HepG2 (cell line): ENCODE measurements at regions not wholly inside any gene's neighbourhood (a gene's known extent, or its start where the extent isn't known, plus 50 kb on each side); places are given as distances from the start of the nearest gene placed in this dataset.
A peak's percentile ranks its signal among the peaks of the same experiment; 100 is the strongest.

Source experiments
- ATAC-seq: fragments of 200-7000 bp; cut with Tn5 transposase; 3 replicates; pipeline ENCODE4 v1.9.1; 2020; ENCODE audit warnings: mild to moderate bottlenecking, moderate library complexity
- BruUV-seq: library from RNA; stranded (reverse); fragments of 400-500 nt; replicated peaks from 2 replicates; lab custom pipeline; 2021; lab: Mats Ljungman, UMichigan
- CTCF ChIA-PET: fragments of 300-600 bp; formaldehyde crosslinking; extraction: SDS; loops from one replicate; lab custom pipeline; 2021; ENCODE audit warnings: low total read pairs, inconsistent platforms, low intra/inter-chr PET ratio; lab: Yijun Ruan, JAX
- POLR2A ChIA-PET: fragments of 350-600 bp; sonication (Branson Sonifier 250); formaldehyde crosslinking; loops from one replicate; lab custom pipeline; 2020; ENCODE audit warnings: antibody characterized with exemption, inconsistent platforms; lab: Yijun Ruan, JAX
- DNase-seq: peaks from one replicate; pipeline ENCODE4 v3.0.0-alpha.2; 2015; ENCODE audit warnings: low spot score
- FAIRE-seq: peaks from 3 replicates; lab custom pipeline; 2011; peaks lifted over from hg19 to GRCh38; lab: Jason Lieb, UNC
- H2AFZ ChIP-seq: one replicate; pipeline ENCODE4 v1.6.1; 2011; ENCODE audit warnings: low read length, inconsistent platforms
- H3K27ac ChIP-seq: fragments of 300-600 bp; 3 replicates; pipeline ENCODE4 v1.8.0; 2011; ENCODE audit warnings: mixed run types, mild to moderate bottlenecking, mixed read lengths, low read length, inconsistent platforms; ENCODE audit not compliant: insufficient read depth; ENCODE audit errors: extremely low read length
- H3K27me3 ChIP-seq, 2 experiments: fragments of 200-600 bp in 1 of 2; 2 replicates in 1 of 2; 3 replicates in 1 of 2; pipeline versions ENCODE4 v1.6.0 to v1.8.0; 2011; ENCODE audit warnings: low read length in 2 of 2, mild to moderate bottlenecking in 2 of 2, moderate library complexity in 2 of 2, inconsistent platforms in 1 of 2; ENCODE audit not compliant: insufficient read depth in 2 of 2, control insufficient read depth in 1 of 2
- H3K36me3 ChIP-seq, 2 experiments: fragments of 200-600 bp in 1 of 2; replicated peaks in 1 of 2; 2 replicates in 1 of 2; 3 replicates in 1 of 2; pipeline versions ENCODE4 v1.5.1 to v1.8.0; 2011; ENCODE audit warnings: low read length in 2 of 2, inconsistent platforms in 1 of 2; ENCODE audit not compliant: insufficient read depth in 2 of 2, control insufficient read depth in 1 of 2
- H3K4me1 ChIP-seq: 2 replicates; pipeline ENCODE4 v1.5.1; 2012; ENCODE audit warnings: low read length, inconsistent platforms; ENCODE audit not compliant: insufficient read depth
- H3K4me2 ChIP-seq: 2 replicates; pipeline ENCODE4 v1.6.0; 2011; ENCODE audit warnings: low read depth, low read length, inconsistent platforms
- H3K4me3 ChIP-seq, 3 experiments: fragments of 200-600 bp in 1 of 3; sonication (generic), shearing (Covaris generic) in 1 of 3; replicated peaks in 1 of 3; 2 replicates each; pipeline ENCODE4 v1.5.1; 2011 to 2016; ENCODE audit warnings: low read length in 3 of 3, inconsistent platforms in 2 of 3, low read depth in 2 of 3, mild to moderate bottlenecking in 2 of 3, control low read depth in 1 of 3, mixed read lengths in 1 of 3; ENCODE audit not compliant: insufficient read depth in 1 of 3
- H3K79me2 ChIP-seq: one replicate; pipeline ENCODE4 v1.6.1; 2011; ENCODE audit warnings: low read length, inconsistent platforms; ENCODE audit not compliant: insufficient read depth
- H3K9ac ChIP-seq: 2 replicates; pipeline ENCODE4 v1.6.0; 2011; ENCODE audit warnings: mild to moderate bottlenecking, low read depth, low read length, inconsistent platforms; ENCODE audit not compliant: insufficient read depth
- H3K9me3 ChIP-seq: 2 replicates; pipeline ENCODE4 v1.5.1; 2012; ENCODE audit warnings: mild to moderate bottlenecking, low read length
- H4K20me1 ChIP-seq: 2 replicates; pipeline ENCODE4 v1.6.0; 2011; ENCODE audit warnings: inconsistent platforms, mild to moderate bottlenecking, low read length, moderate library complexity; ENCODE audit not compliant: insufficient read depth
- CEBPG ChIP-seq: IDR thresholded peaks from 2 replicates; pipeline ENCODE4 v1.6.1; 2016
- KLF11 ChIP-seq: IDR thresholded peaks from 2 replicates; pipeline ENCODE4 v1.6.1; 2016; ENCODE audit warnings: missing compliant biosample characterization
- NR2F6 ChIP-seq, 2 experiments: IDR thresholded peaks; 2 replicates each; pipeline ENCODE4 v1.6.1; 2016; ENCODE audit warnings: antibody characterized with exemption in 1 of 2, mild to moderate bottlenecking in 1 of 2
- SMYD3 ChIP-seq: sonication (generic); formaldehyde crosslinking; IDR thresholded peaks from 2 replicates; pipeline ENCODE4 v1.8.1; 2023; ENCODE audit warnings: mild to moderate bottlenecking, missing genetic modification reagents
- TARDBP ChIP-seq: sonication (generic); formaldehyde crosslinking; IDR thresholded peaks from 2 replicates; pipeline ENCODE4 v1.8.0; 2022; ENCODE audit warnings: mild to moderate bottlenecking, missing genetic modification reagents
- ZBTB8A ChIP-seq: sonication (generic); formaldehyde crosslinking; IDR thresholded peaks from 2 replicates; pipeline ENCODE4 v1.4.0; 2020; ENCODE audit warnings: mild to moderate bottlenecking, low read depth, missing genetic modification reagents, borderline replicate concordance
- ZFY ChIP-seq: sonication (generic); formaldehyde crosslinking; IDR thresholded peaks from 2 replicates; pipeline ENCODE4 v1.4.0; 2020; ENCODE audit warnings: missing genetic modification reagents
- ZKSCAN5 ChIP-seq: sonication (generic); formaldehyde crosslinking; IDR thresholded peaks from 2 replicates; pipeline ENCODE4 v1.5.1; 2020; ENCODE audit warnings: mild to moderate bottlenecking, missing genetic modification reagents
- ZMYM2 ChIP-seq: sonication (generic); formaldehyde crosslinking; IDR thresholded peaks from 2 replicates; pipeline ENCODE4 v1.8.0; 2022; ENCODE audit warnings: mild to moderate bottlenecking, missing genetic modification reagents
- ZNF317 ChIP-seq: sonication (generic); formaldehyde crosslinking; IDR thresholded peaks from 2 replicates; pipeline ENCODE4 v1.5.0; 2020; ENCODE audit warnings: mild to moderate bottlenecking, missing genetic modification reagents
- ZNF674 ChIP-seq: sonication (generic); formaldehyde crosslinking; IDR thresholded peaks from 2 replicates; pipeline ENCODE4 v1.5.0; 2020; ENCODE audit warnings: low read depth, mild to moderate bottlenecking, missing genetic modification reagents
- ZNF773 ChIP-seq: sonication (generic); formaldehyde crosslinking; IDR thresholded peaks from 2 replicates; pipeline ENCODE4 v1.4.0; 2020; ENCODE audit warnings: missing genetic modification reagents, borderline replicate concordance
- ZNF891 ChIP-seq: sonication (generic); formaldehyde crosslinking; IDR thresholded peaks from 2 replicates; pipeline ENCODE4 v1.5.0; 2020; ENCODE audit warnings: mild to moderate bottlenecking, missing genetic modification reagents
- ZSCAN25 ChIP-seq: sonication (generic); formaldehyde crosslinking; IDR thresholded peaks from 2 replicates; pipeline ENCODE4 v1.8.0; 2022; ENCODE audit warnings: mild to moderate bottlenecking, missing genetic modification reagents
- ZZZ3 ChIP-seq: sonication (generic); formaldehyde crosslinking; IDR thresholded peaks from 2 replicates; pipeline ENCODE4 v1.4.0; 2020; ENCODE audit warnings: missing genetic modification reagents, mild to moderate bottlenecking, borderline replicate concordance
- WGBS: methylation state at CpG from one replicate; pipeline ENCODE4 v1.1.6; 2017; ENCODE audit warnings: low lambda C conversion rate; 5-methylcytosine and 5-hydroxymethylcytosine counted together
- in situ Hi-C: cut with HindIII; loops from 2 replicates; pipeline ENCODE4 v1.10.0; 2017; ENCODE audit warnings: low pct_unique_long_range_greater_than_20kb; ENCODE audit not compliant: extremely low pct_ligation_motif_present
- intact Hi-C: fragments of 100-400 bp; cut with micrococcal nuclease; formaldehyde crosslinking; loops from one replicate; pipeline ENCODE4 v1.10.0; 2022; ENCODE audit not compliant: unreplicated experiment
- TF ChIP-seq, protein P1 (sequence below): sonication (generic); formaldehyde crosslinking; IDR thresholded peaks from 2 replicates; pipeline ENCODE4 v1.4.0; 2020; ENCODE audit warnings: missing genetic modification reagents, borderline replicate concordance

DNA sequence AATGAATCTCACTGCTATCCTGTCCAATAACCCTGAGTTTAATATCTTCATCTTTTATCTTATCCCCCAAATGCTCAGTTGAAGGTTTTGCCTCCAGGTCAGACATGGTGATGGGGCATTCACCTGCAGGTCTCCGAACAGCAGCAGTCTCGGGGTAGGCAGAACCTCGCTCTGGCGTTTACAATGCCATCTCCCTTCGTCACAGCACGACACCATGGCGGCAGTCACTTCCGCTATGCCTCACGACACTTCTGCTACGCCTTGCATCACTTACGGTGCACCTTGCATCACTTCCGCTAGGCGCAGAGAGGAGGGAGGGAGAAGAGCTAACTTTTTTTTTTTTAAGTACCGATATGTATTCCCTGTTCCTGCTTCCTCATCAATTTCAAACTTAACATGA is 194.9 kb downstream of the BCAS1 start (continued):
- TF ChIP-seq NR2F6 (IDR thresholded peaks at IDR 0.05) (no peak), NR2F6 (CRISPR knock-in tag; IDR thresholded peaks at IDR 0.05) (no peak), ZMYM2 (CRISPR knock-in tag) (peak; percentile 31; the same call in 1 of the 2 replicates), KLF11 (no peak), ZBTB8A (CRISPR knock-in tag) (no peak), ZNF891 (CRISPR knock-in tag) (no peak), CEBPG (CRISPR knock-in tag) (peak; percentile 59; the same call in 1 of the 2 replicates)

DNA sequence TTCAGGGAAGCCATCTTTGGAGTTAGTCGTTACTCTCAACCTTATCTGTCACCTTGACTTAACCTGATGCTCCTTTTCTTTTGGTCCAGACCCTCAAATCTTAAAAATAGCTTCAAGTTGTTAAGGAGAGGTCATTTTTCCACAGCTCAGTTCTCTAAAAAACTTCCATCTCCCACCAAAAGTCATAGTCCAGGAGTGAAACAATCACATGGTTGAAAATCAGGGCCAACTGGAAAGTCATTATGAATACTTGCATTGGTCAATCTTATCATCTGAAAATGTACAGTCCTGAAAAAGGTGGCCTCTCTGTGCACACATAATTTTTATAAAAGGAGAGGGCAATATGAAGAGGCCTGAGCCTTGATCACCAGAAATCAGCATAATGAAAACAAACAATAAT is 195.7 kb downstream of the BCAS1 start:
- H2AFZ ChIP-seq, result no peak overlapping the region
- no peak overlapping the region for H3K4me2 ChIP-seq
- in situ Hi-C loops (loop anchor here (5.0 kb wide), 1 partner anchor 297 kb away; no protein-coding TSS in a partner anchor), intact Hi-C loops (no loop called here)
- no peaks in the 10 kb centered on the region for H3K79me2 ChIP-seq
- DNase-seq, result no peak
- CTCF ChIA-PET, result no interaction called here
- no peak for ATAC-seq
- BruUV-seq, result no TSS peak
- H3K36me3 ChIP-seq, result no peaks in the 10 kb centered on the region
- no peak overlapping the region for H3K4me3 ChIP-seq
- no peaks in the 10 kb centered on the region for H3K27me3 ChIP-seq
- no peak overlapping the region for H3K27ac ChIP-seq
- no peak overlapping the region for H3K9ac ChIP-seq
- POLR2A ChIA-PET, result no interaction called here
- 92% methylated on average over 1 of the region's 1 CpG for WGBS
- no peaks in the 10 kb centered on the region for H3K9me3 ChIP-seq
- peaks cover 67% of the 10 kb centered on the region for H3K4me1 ChIP-seq
- no peak for FAIRE-seq
- TF ChIP-seq ZNF317 (CRISPR knock-in tag) (peak; percentile 72; the same call in 1 of the 2 replicates), ZSCAN25 (CRISPR knock-in tag) (no peak)
- H4K20me1 ChIP-seq, result no peaks in the 10 kb centered on the region

DNA sequence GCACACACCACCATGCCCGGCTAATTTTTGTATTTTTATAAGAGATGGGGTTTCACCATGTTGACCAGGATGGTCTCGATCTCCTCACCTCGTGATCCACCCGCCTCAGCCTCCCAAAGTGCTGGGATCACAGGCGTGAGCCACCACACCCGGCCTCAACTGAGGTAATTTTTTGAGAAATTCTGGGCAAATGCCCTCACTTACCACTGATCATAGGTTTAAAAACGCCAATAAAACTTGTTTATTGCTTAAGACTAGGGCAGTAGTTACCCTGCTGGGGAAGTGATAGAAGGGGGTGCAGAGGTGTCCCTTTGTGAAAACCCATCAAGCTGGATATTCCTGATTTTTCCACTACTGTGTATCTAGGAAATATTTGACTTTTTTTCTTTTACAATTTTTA is 196.3 kb downstream of the BCAS1 start:
- Histone ChIP-seq H3K27ac (no peak overlapping the region), H3K4me1 (peaks cover 66% of the 10 kb centered on the region)
- TF ChIP-seq, protein P1, sequence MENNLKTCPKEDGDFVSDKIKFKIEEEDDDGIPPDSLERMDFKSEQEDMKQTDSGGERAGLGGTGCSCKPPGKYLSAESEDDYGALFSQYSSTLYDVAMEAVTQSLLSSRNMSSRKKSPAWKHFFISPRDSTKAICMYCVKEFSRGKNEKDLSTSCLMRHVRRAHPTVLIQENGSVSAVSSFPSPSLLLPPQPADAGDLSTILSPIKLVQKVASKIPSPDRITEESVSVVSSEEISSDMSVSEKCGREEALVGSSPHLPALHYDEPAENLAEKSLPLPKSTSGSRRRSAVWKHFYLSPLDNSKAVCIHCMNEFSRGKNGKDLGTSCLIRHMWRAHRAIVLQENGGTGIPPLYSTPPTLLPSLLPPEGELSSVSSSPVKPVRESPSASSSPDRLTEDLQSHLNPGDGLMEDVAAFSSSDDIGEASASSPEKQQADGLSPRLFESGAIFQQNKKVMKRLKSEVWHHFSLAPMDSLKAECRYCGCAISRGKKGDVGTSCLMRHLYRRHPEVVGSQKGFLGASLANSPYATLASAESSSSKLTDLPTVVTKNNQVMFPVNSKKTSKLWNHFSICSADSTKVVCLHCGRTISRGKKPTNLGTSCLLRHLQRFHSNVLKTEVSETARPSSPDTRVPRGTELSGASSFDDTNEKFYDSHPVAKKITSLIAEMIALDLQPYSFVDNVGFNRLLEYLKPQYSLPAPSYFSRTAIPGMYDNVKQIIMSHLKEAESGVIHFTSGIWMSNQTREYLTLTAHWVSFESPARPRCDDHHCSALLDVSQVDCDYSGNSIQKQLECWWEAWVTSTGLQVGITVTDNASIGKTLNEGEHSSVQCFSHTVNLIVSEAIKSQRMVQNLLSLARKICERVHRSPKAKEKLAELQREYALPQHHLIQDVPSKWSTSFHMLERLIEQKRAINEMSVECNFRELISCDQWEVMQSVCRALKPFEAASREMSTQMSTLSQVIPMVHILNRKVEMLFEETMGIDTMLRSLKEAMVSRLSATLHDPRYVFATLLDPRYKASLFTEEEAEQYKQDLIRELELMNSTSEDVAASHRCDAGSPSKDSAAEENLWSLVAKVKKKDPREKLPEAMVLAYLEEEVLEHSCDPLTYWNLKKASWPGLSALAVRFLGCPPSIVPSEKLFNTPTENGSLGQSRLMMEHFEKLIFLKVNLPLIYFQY (CRISPR knock-in tag), result no peak
- TF ChIP-seq ZFY (CRISPR knock-in tag) (no peak), ZNF674 (CRISPR knock-in tag) (no peak), TARDBP (CRISPR knock-in tag) (no peak), SMYD3 (CRISPR knock-in tag) (no peak), ZNF773 (CRISPR knock-in tag) (no peak), ZZZ3 (CRISPR knock-in tag) (no peak), ZKSCAN5 (CRISPR knock-in tag) (no peak)

More for the DNA sequence above, 196.3 kb downstream of the BCAS1 start:
- Histone ChIP-seq H3K4me2 (no peak overlapping the region), H3K9ac (no peak overlapping the region), H3K4me3 (no peak overlapping the region), H2AFZ (no peak overlapping the region), H3K27me3 (no peaks in the 10 kb centered on the region), H3K79me2 (no peaks in the 10 kb centered on the region), H4K20me1 (no peaks in the 10 kb centered on the region), H3K36me3 (no peaks in the 10 kb centered on the region), H3K9me3 (no peaks in the 10 kb centered on the region)
- WGBS, result 85% methylated on average over 7 of the region's 7 CpGs
- no TSS peak for BruUV-seq
- ChIA-PET CTCF (no interaction called here), POLR2A (no interaction called here)
- no peak for ATAC-seq
- in situ Hi-C loops, result loop anchor here (5.0 kb wide), 1 partner anchor 297 kb away; no protein-coding TSS in a partner anchor
- intact Hi-C loops, result no loop called here
- DNase-seq, result no peak
- FAIRE-seq, result no peak
